Bronchial epithelial cell (primary cell): ENCODE measurements at regions not wholly inside any gene's neighbourhood (a gene's known extent, or its start where the extent isn't known, plus 50 kb on each side); places are given as distances from the start of the nearest gene placed in this dataset.

ENCODE experiments used
- DNase-seq: peaks from one replicate; pipeline ENCODE4 v3.0.0-alpha.2; 2010; ENCODE audit warnings: low read depth
- FAIRE-seq: peaks from 2 replicates; lab custom pipeline; 2011; peaks lifted over from hg19 to GRCh38; lab: Jason Lieb, UNC
- H3K27me3 ChIP-seq: 2 replicates; pipeline ENCODE4 v1.5.1; 2011; ENCODE audit warnings: low read length; ENCODE audit not compliant: control insufficient read depth, insufficient read depth
- H3K36me3 ChIP-seq: 2 replicates; pipeline ENCODE4 v1.5.1; 2011; ENCODE audit warnings: low read length; ENCODE audit not compliant: control insufficient read depth, insufficient read depth
- H3K4me3 ChIP-seq: 2 replicates; pipeline ENCODE4 v1.5.1; 2011; ENCODE audit warnings: mild to moderate bottlenecking, low read depth, low read length, control low read depth
- CTCF ChIP-seq: IDR thresholded peaks from 2 replicates; pipeline ENCODE4 v1.5.1; 2011; ENCODE audit warnings: mild to moderate bottlenecking, moderate library complexity, low read length, control low read depth, inconsistent platforms; ENCODE audit not compliant: insufficient read depth, severe bottlenecking

GRCh38 chr3:42037318-42037945, 53.7 kb upstream of the TRAK1 start:
- H3K4me3 ChIP-seq: no peak overlapping the region
- peaks cover 4% of the 10 kb centered on the region for H3K36me3 ChIP-seq
- DNase-seq (peak; percentile 33), FAIRE-seq (no peak)
- TF ChIP-seq CTCF: no peak
- no peaks in the 10 kb centered on the region for H3K27me3 ChIP-seq

GRCh38 chr3:42036483-42036823, 54.7 kb upstream of the TRAK1 start:
- peaks cover 4% of the 10 kb centered on the region for H3K36me3 ChIP-seq
- no peak overlapping the region for H3K4me3 ChIP-seq
- no peak for TF ChIP-seq CTCF
- FAIRE-seq: peak; percentile 62
- DNase-seq: peak; percentile 96
- H3K27me3 ChIP-seq: no peaks in the 10 kb centered on the region

GRCh38 chr3:42035816-42036482, 55.2 kb upstream of the TRAK1 start:
- FAIRE-seq (no peak), DNase-seq (peak; percentile 36)
- Histone ChIP-seq H3K4me3 (no peak overlapping the region), H3K36me3 (peaks cover 4% of the 10 kb centered on the region), H3K27me3 (no peaks in the 10 kb centered on the region)
- TF ChIP-seq CTCF: no peak

GRCh38 chr3:42035007-42035406, 56.1 kb upstream of the TRAK1 start:
- FAIRE-seq (no peak), DNase-seq (no peak)
- no peaks in the 10 kb centered on the region for H3K27me3 ChIP-seq
- H3K4me3 ChIP-seq: no peak overlapping the region
- no peak for TF ChIP-seq CTCF
- peaks cover 4% of the 10 kb centered on the region for H3K36me3 ChIP-seq

GRCh38 chr3:42033741-42034140, 57.4 kb upstream of the TRAK1 start:
- Histone ChIP-seq H3K4me3 (no peak overlapping the region), H3K27me3 (no peaks in the 10 kb centered on the region), H3K36me3 (peaks cover 4% of the 10 kb centered on the region)
- no peak for TF ChIP-seq CTCF
- DNase-seq: no peak
- no peak for FAIRE-seq
